Urinary bladder (tissue), 3 donors: ENCODE measurements at regions not wholly inside any gene's neighbourhood (a gene's known extent, or its start where the extent isn't known, plus 50 kb on each side); places are given as distances from the start of the nearest gene placed in this dataset.

ENCODE experiments used
- DNase-seq: peaks from one replicate; pipeline ENCODE4 v3.0.0-alpha.2; 2015; ENCODE audit errors: extremely low spot score
- H3K27ac ChIP-seq: one replicate; pipeline ENCODE4 v1.5.1; 2013; ENCODE audit warnings: low read depth, mild to moderate bottlenecking, moderate library complexity
- H3K36me3 ChIP-seq: one replicate; pipeline ENCODE4 v1.6.1; 2013; ENCODE audit warnings: mild to moderate bottlenecking, moderate library complexity; ENCODE audit not compliant: insufficient read depth
- H3K4me1 ChIP-seq: one replicate; pipeline ENCODE4 v1.6.1; 2013; ENCODE audit warnings: mild to moderate bottlenecking, moderate library complexity; ENCODE audit not compliant: insufficient read depth
- H3K4me3 ChIP-seq: one replicate; pipeline ENCODE4 v1.5.1; 2013; ENCODE audit warnings: low read depth, low read length
- WGBS: extraction: QIAGEN DNeasy Blood & Tissue Kit; methylation state at CpG from one replicate; pipeline ENCODE4 v1.1.7; 2013; 5-methylcytosine and 5-hydroxymethylcytosine counted together
- donor health status: healthy with polysubstance abuse.
- donor health status: healthy.

DNA sequence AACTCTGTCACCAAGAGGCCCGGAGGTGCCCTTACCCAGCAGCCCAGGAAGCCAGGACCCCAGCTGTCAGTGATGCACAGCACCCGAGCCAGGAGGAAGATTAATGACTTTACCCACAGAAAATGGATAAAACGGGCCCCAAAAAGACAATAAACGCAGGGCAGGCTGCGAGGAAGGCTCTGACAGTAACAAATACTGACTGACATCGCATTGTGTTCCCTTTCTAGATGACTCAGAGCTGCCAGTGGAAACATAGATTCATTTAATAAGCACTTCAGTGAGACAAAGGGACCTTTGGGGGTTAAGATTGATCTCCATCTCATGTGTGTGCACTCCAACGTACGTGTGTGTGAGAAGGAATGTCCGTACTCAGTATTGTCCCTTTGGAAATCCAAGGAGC, 225.3 kb upstream of the PPP2R3A start:
- no peak overlapping the region for H3K4me3 ChIP-seq
- WGBS = 67% methylated on average over 9 of the region's 9 CpGs
- no peaks in the 10 kb centered on the region for H3K36me3 ChIP-seq
- DNase-seq = no peak
- no peaks in the 10 kb centered on the region for H3K4me1 ChIP-seq
- no peak overlapping the region for H3K27ac ChIP-seq

DNA sequence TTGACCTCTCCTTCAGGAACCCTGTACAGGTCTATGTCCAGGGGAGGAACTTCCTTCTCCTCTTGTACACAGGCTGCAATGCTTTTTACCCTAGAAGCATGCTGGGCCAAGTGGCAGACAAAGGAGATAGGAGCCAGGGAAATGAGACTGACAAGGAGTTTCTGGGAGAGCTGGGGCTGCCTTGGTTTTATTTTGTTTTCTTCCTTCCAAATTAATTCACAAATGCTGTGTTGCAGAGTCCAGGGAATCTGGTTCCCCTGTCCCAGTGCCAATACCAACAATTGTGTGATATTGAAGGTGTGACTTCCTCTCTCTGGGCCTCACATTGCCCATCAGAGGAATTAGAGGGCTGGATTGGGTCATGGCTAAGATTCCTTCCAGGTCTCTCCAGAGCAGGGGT, 224.8 kb upstream of the PPP2R3A start:
- DNase-seq = no peak
- no peak overlapping the region for H3K4me3 ChIP-seq
- no peak overlapping the region for H3K27ac ChIP-seq
- no peaks in the 10 kb centered on the region for H3K4me1 ChIP-seq
- H3K36me3 ChIP-seq = no peaks in the 10 kb centered on the region

DNA sequence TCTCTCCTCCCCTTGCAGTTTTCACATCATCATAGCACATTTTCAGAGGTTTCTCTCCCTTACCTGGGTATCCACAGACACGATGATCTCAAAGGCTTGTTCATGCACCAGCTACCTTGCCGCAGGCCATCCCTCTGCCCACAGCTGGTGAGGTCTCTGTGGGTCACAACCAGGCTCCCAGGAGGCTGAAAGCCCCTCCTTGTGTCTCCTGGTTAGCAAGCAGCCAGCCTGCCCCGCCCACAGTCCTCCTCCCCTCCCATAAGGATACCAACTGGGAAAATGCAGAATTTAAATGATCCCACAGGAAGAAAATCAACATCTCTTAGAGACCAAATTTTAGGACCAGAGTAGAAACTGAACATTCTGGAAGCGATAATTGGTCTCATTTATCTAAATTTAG, 213.5 kb upstream of the PPP2R3A start:
- no peak for DNase-seq
- Histone ChIP-seq H3K27ac (no peak overlapping the region), H3K4me3 (no peak overlapping the region), H3K36me3 (no peaks in the 10 kb centered on the region), H3K4me1 (no peaks in the 10 kb centered on the region)
- WGBS = 77% methylated on average over 4 of the region's 4 CpGs

DNA sequence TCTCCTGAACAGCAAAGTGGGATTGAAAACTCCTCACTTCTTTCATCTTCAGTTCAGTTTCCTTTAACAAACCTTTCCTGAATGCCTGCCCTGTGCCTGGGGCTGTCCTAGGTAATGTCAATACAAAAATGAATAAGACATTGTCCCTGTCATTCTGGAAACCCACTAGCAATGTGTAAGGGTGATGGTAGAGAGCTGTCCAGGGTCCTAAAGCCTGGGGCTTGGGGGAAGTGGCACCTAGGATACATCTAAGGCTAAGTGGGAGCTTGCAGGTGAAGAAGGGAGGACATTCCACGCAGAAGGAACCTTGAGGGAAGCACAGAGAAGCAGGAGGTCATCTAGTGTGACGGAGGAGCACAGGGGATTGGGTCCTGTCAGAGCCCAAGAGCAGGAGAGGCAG, 212.7 kb upstream of the PPP2R3A start:
- no peaks in the 10 kb centered on the region for H3K4me1 ChIP-seq
- H3K27ac ChIP-seq = no peak overlapping the region
- 79% methylated on average over 2 of the region's 2 CpGs for WGBS
- DNase-seq = no peak
- H3K36me3 ChIP-seq = no peaks in the 10 kb centered on the region
- no peak overlapping the region for H3K4me3 ChIP-seq

DNA sequence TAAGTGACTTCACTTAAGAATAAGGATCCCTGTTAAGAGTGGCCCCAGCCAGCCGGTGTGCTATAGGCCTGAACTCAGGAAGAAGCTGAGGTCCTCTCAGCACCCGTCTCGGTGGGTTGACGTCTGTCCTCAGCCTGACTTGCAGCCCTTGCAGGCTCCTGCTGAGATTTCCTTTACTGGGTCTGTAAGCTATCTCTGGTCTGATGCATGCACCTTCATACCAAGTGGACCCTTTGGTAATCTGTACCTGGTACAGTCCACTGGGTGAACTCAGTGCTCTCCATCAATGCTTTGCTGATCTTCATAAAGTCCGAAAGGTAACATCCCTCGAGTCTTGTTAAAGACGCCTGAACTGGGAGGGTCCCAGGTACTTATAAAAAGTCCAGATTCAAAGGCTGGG, 212.0 kb upstream of the PPP2R3A start:
- Histone ChIP-seq H3K27ac (no peak overlapping the region), H3K4me1 (no peaks in the 10 kb centered on the region), H3K36me3 (no peaks in the 10 kb centered on the region), H3K4me3 (no peak overlapping the region)
- WGBS = 94% methylated on average over 7 of the region's 7 CpGs
- no peak for DNase-seq

DNA sequence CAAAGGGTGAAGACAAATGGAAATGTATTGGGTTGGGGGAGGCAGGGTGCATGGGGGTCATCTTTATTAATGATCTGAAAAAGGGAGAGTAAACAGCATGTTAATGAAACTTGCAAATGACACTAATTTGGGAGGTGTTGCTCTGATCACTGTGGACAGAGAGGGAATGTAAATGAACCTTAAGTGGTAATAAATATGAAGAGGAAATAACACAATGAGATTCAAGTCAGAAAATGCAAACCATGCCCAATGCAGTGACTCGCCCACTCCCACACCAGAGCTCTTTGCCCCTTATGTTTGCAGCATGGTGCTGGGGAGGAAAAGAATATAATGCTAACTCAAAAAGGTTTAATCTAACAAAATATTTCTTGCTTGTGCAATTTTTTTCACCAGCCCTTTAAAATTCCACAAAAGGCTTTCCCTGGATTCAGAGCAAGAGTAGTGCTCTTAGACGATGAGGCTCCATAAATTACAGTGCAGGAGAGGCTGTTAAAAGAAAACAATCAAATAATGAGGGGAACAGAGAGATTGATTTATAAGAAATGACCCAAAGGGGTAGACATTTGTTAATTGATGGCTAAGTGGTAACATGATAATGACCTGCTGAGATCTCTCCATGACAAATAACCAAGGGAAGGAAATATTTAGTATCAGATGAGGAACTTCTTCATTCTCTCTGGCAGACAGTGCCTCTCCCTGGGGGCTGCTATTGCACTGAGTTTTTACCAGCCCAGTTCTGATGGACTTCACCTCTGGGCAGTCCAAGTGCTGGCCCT, 210.0 kb upstream of the PPP2R3A start:
- 50% methylated on average over 2 of the region's 2 CpGs for WGBS
- no peaks in the 10 kb centered on the region for H3K4me1 ChIP-seq
- H3K27ac ChIP-seq = no peak overlapping the region
- H3K36me3 ChIP-seq = no peaks in the 10 kb centered on the region
- DNase-seq = no peak
- H3K4me3 ChIP-seq = no peak overlapping the region

DNA sequence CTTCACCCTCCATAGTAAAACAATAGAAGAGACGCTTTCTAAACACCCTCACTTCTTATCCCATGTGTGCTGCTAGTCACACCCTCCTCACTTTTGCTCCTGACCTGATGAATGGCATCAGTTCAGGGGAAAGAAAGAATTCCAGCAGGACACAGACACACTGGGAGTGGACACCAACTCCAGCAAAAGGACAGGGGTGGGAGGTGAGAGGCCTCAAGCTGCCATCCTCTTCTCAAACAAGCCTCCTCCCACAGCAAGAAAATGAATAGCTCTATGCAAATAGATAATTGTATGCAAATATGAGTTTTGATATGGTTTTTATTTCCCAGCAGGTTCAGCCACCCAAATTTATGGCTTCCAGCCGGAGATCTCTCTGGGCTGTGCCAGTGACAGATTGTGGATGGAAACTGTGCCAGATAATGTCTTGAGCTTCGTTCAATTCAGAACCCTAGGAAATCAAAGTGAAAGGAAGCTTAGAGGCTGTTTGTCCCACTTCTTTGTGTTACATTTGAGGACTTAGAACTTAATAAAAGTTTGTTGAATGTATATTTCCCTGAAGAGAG, 209.3 kb upstream of the PPP2R3A start:
- no peak for DNase-seq
- H3K27ac ChIP-seq = no peak overlapping the region
- H3K36me3 ChIP-seq = no peaks in the 10 kb centered on the region
- H3K4me1 ChIP-seq = no peaks in the 10 kb centered on the region
- 61% methylated on average over 3 of the region's 3 CpGs for WGBS
- H3K4me3 ChIP-seq = no peak overlapping the region

DNA sequence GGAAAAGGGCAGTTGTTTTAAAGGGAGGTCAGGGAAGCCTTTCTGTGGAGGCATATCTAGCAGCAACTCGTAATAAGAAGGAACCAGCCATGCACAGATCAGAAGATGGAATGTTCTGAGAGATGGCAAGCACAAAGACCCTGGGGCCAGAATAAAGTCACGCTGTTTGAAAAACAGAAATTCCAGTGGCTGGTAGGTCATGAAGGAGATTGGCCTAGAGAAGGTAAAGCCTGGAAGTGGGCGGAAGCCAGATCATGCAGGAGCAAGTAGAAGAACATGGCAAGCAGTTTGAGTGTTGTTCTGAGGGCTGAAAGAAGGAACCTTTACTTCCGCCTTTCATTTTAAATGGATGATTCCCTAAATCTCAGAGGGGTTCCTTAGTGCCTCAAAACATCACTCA, 208.1 kb upstream of the PPP2R3A start:
- no peaks in the 10 kb centered on the region for H3K4me1 ChIP-seq
- DNase-seq = no peak
- no peak overlapping the region for H3K4me3 ChIP-seq
- WGBS = 90% methylated on average over 4 of the region's 4 CpGs
- H3K27ac ChIP-seq = no peak overlapping the region
- no peaks in the 10 kb centered on the region for H3K36me3 ChIP-seq

DNA sequence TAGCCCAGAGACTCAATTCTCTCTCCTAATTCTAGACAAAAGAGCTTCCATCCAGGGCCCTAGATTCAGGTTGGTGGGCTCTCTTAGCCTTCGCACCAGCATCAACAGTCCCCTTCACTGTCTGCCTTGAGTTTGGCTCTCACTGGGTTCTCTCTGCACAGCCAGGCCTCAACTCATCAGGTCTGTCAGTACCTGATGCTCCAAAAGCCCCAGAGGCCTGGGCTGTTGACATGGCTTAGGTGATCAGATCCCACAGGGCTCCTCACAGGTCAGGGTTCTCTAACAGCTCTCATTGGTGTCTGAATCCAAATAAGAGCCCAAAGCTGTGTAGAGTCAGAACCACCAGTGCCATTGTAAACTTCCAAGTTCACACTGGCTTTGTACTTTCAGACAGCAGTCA, 206.6 kb upstream of the PPP2R3A start:
- H3K36me3 ChIP-seq = no peaks in the 10 kb centered on the region
- no peaks in the 10 kb centered on the region for H3K4me1 ChIP-seq
- H3K27ac ChIP-seq = no peak overlapping the region
- H3K4me3 ChIP-seq = no peak overlapping the region
- WGBS = 96% methylated on average over 1 of the region's 1 CpG
- DNase-seq = no peak

DNA sequence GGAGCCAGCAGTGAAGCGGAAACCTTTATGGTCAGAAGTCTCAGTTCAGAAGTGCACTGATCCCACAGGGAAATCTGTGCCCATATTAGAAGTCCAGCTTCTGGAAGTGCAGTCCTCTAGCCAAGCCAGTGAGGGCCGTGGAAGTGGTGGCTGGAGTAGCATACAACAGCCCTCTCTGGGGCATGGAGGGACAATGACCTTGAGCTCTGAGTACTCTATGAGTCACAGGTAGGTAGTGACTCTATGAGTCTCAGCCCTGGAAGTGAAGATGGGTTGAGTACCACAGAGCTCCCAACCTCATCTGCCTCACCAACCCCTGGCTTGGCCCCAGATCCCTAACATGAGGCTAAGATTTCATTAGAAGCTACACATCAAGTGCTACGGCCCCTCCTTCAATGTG, 205.9 kb upstream of the PPP2R3A start:
- Histone ChIP-seq H3K36me3 (no peaks in the 10 kb centered on the region), H3K4me1 (no peaks in the 10 kb centered on the region), H3K4me3 (no peak overlapping the region), H3K27ac (no peak overlapping the region)
- DNase-seq = no peak
- 84% methylated on average over 3 of the region's 3 CpGs for WGBS

DNA sequence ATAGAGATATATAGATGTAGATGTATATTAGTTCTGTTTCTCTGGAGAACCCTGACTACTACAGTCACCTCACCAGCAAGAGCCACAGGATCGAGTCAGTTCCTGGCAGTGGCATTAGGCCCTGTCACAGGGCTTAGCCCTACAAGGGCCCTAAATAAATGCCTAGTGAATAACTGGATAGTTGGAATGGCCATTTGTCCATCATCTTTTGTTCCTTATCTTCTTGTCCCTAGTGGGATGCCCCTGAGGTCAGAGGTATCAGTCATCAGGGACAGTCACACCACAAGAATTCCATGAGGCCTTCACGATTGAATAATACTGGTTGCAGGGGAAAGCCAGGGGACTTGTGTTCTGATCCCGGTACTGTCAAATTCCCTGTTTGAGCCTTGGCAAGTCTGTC, 204.9 kb upstream of the PPP2R3A start:
- WGBS = 83% methylated on average over 3 of the region's 3 CpGs
- Histone ChIP-seq H3K4me3 (no peak overlapping the region), H3K4me1 (no peaks in the 10 kb centered on the region), H3K36me3 (no peaks in the 10 kb centered on the region), H3K27ac (no peak overlapping the region)
- no peak for DNase-seq

DNA sequence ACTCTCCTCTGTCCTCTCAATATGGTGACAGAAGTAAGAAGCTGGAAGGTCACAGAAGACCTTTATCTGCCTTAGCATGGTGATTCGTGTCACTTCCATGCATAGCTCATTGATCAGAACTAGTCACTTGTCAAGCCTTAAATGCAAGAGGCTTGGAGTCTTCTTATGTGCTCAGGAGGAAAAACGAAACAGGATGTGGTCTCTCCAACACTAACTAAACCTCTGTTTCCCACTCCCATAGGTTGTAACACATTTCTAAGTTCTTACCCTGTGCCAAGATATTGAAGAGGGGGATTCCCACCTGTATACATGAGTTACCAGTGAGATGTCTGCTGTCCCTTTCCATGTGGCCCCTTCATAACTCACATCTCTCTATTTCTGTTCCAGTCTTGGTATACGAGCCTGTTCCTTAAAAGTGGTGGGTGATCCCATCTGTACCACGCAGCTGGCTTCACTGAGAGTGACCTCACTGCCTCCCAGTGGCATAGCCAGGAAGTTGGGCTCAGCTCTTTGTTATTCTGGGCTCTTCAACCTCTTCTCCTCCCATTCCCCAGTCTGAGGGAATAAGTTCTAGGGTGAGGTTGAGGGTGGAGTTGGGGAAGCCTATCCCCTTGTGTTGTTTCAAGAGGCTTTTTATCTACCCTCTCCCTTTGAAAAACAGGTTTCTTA, 203.2 kb upstream of the PPP2R3A start:
- 41% methylated on average over 4 of the region's 4 CpGs for WGBS
- Histone ChIP-seq H3K4me1 (no peaks in the 10 kb centered on the region), H3K4me3 (no peak overlapping the region), H3K27ac (no peak overlapping the region), H3K36me3 (no peaks in the 10 kb centered on the region)
- DNase-seq = no peak

DNA sequence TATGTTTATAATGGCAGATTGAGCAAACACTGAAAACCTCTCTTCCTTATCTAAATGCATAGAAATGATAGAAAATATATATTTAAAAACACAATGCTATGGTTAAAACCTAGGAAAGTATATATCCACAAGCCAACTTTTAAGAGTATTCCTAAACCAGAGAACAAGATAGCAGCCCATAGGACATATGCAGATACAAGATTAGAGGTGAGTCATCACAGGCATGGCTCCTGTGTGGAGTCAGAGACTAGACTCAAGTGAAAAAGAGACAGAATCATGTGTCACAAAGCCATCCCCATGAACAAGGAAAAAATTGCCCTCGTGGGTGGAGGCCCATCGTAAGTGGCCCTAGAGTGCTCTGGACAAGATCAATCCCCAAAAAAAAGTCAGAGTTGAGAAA, 199.4 kb upstream of the PPP2R3A start:
- no peak overlapping the region for H3K4me3 ChIP-seq
- no peaks in the 10 kb centered on the region for H3K4me1 ChIP-seq
- WGBS = 77% methylated on average over 2 of the region's 2 CpGs
- no peak overlapping the region for H3K27ac ChIP-seq
- DNase-seq = no peak
- H3K36me3 ChIP-seq = no peaks in the 10 kb centered on the region

DNA sequence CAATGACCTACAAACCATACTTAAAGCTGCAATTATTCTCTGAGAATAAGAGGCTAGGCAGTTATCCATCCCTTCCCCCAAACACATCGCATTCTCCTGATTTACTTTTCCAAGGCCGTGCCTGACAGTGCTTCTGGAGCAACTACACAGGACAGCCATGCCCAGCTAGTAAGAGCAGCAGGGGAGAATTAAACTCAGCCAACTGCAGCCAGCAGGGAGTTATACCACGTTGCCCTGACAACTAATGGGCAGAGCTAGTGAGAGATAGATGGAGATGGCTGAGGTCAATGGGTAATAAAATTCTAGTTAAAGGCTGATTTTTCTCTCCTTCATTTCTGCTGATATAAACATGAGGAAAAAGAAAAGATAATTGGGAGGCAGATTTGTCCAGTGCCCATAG, 193.8 kb upstream of the PPP2R3A start:
- no peaks in the 10 kb centered on the region for H3K36me3 ChIP-seq
- H3K4me3 ChIP-seq = no peak overlapping the region
- no peak overlapping the region for H3K27ac ChIP-seq
- 44% methylated on average over 3 of the region's 3 CpGs for WGBS
- no peak for DNase-seq
- no peaks in the 10 kb centered on the region for H3K4me1 ChIP-seq
